ENCODE measurements at regions not wholly inside any gene's neighbourhood (a gene's known extent, or its start where the extent isn't known, plus 50 kb on each side); places are given as distances from the start of the nearest gene placed in this dataset.

- TF ChIP-seq CTCF (IDR thresholded peaks at IDR 0.05) (no peak), POLR2A (IDR thresholded peaks at IDR 0.05) (no peak)
These were observed 802.9 kb upstream of the ADAMTS5 start for GRCh38 chr21:27769763-27770162.
